ENCODE measurements at regions not wholly inside any gene's neighbourhood (a gene's known extent, or its start where the extent isn't known, plus 50 kb on each side); places are given as distances from the start of the nearest gene placed in this dataset.

GRCh38 chr4:32435308-32435707, 1715.1 kb downstream of the PCDH7 start:
- DNase-seq (ENCODE audit: low read depth) = no peak

GRCh38 chr4:32436816-32437215, 1716.6 kb downstream of the PCDH7 start:
- DNase-seq (ENCODE audit: low read depth) = no peak

GRCh38 chr4:32440391-32440790, 1720.2 kb downstream of the PCDH7 start:
- no peak for DNase-seq (ENCODE audit: low read depth)

- DNase-seq (ENCODE audit: low read depth) = no peak
Measured at GRCh38 chr4:32454482-32454881, 1734.3 kb downstream of the PCDH7 start.

- no peak for DNase-seq (ENCODE audit: low read depth)
Measured at GRCh38 chr4:32455231-32455630, 1735.1 kb downstream of the PCDH7 start.

GRCh38 chr4:32460972-32461371, 1740.8 kb downstream of the PCDH7 start:
- DNase-seq (ENCODE audit: low read depth) = no peak

- no peak for DNase-seq (ENCODE audit: low read depth)
Measured at GRCh38 chr4:32462944-32463343, 1742.8 kb downstream of the PCDH7 start.

- no peak for DNase-seq (ENCODE audit: low read depth)
Measured at GRCh38 chr4:32470087-32470585, 1750.0 kb downstream of the PCDH7 start.

GRCh38 chr4:32472918-32473317, 1752.7 kb downstream of the PCDH7 start:
- no peak for DNase-seq (ENCODE audit: low read depth)

GRCh38 chr4:32475710-32476109, 1755.5 kb downstream of the PCDH7 start:
- DNase-seq (ENCODE audit: low read depth) = no peak

GRCh38 chr4:32477518-32477917, 1757.3 kb downstream of the PCDH7 start:
- DNase-seq (ENCODE audit: low read depth) = no peak

GRCh38 chr4:32485956-32486355, 1765.8 kb downstream of the PCDH7 start:
- DNase-seq (ENCODE audit: low read depth) = no peak

- no peak for DNase-seq (ENCODE audit: low read depth)
Measured at GRCh38 chr4:32488690-32489089, 1768.5 kb downstream of the PCDH7 start.

GRCh38 chr4:32499171-32499570, 1779.0 kb downstream of the PCDH7 start:
- no peak for DNase-seq (ENCODE audit: low read depth)

- DNase-seq (ENCODE audit: low read depth) = no peak
Measured at GRCh38 chr4:32503241-32503640, 1783.1 kb downstream of the PCDH7 start.

- DNase-seq (ENCODE audit: low read depth) = no peak
Measured at GRCh38 chr4:32506067-32506466, 1785.9 kb downstream of the PCDH7 start.

- no peak for DNase-seq (ENCODE audit: low read depth)
Measured at GRCh38 chr4:32519060-32519459, 1798.9 kb downstream of the PCDH7 start.

- DNase-seq (ENCODE audit: low read depth) = no peak
Measured at GRCh38 chr4:32525420-32525819, 1805.3 kb downstream of the PCDH7 start.

- no peak for DNase-seq (ENCODE audit: low read depth)
Measured at GRCh38 chr4:32544846-32545245, 1824.7 kb downstream of the PCDH7 start.

- no peak for DNase-seq (ENCODE audit: low read depth)
Measured at GRCh38 chr4:32551943-32552342, 1831.8 kb downstream of the PCDH7 start.

GRCh38 chr4:32560306-32560705, 1840.1 kb downstream of the PCDH7 start:
- DNase-seq (ENCODE audit: low read depth) = no peak

- DNase-seq (ENCODE audit: low read depth) = no peak
Measured at GRCh38 chr4:32562010-32562409, 1841.8 kb downstream of the PCDH7 start.

GRCh38 chr4:32564626-32565025, 1844.5 kb downstream of the PCDH7 start:
- DNase-seq (ENCODE audit: low read depth) = no peak

- no peak for DNase-seq (ENCODE audit: low read depth)
Measured at GRCh38 chr4:32569861-32570260, 1849.7 kb downstream of the PCDH7 start.

GRCh38 chr4:32572366-32572765, 1852.2 kb downstream of the PCDH7 start:
- no peak for DNase-seq (ENCODE audit: low read depth)

Measured in EH (cell line).